Neural cell (in vitro differentiated cells): ENCODE measurements at regions not wholly inside any gene's neighbourhood (a gene's known extent, or its start where the extent isn't known, plus 50 kb on each side); places are given as distances from the start of the nearest gene placed in this dataset.

ENCODE experiments used
- H2AFZ ChIP-seq: fragments of 200-600, 300-800 bp; sonication (generic), shearing (Covaris generic); 2 replicates; pipeline ENCODE4 v1.6.0; 2014; ENCODE audit warnings: low read depth, mild to moderate bottlenecking, antibody characterized with exemption, low read length, moderate library complexity
- H3F3A ChIP-seq: fragments of 200-600 bp; shearing (Covaris generic); 2 replicates; pipeline ENCODE4 v1.6.1; 2016; ENCODE audit warnings: mild to moderate bottlenecking, moderate library complexity, mixed read lengths, antibody characterized with exemption, low read length; ENCODE audit not compliant: insufficient read depth, poor library complexity, severe bottlenecking
- H3K27ac ChIP-seq: fragments of 200-600, 300-800 bp; sonication (generic), shearing (Covaris generic); 2 replicates; pipeline ENCODE4 v1.5.1; 2014; ENCODE audit warnings: mild to moderate bottlenecking, low read length, moderate library complexity
- H3K27me3 ChIP-seq: fragments of 300-800, 200-600 bp; sonication (generic), shearing (Covaris generic); 2 replicates; pipeline ENCODE4 v1.6.0; 2014; ENCODE audit warnings: mild to moderate bottlenecking, low read depth, low read length, moderate library complexity; ENCODE audit not compliant: insufficient read depth
- H3K36me3 ChIP-seq: fragments of 300-800, 200-600 bp; sonication (generic), shearing (Covaris generic); 2 replicates; pipeline ENCODE4 v1.5.1; 2014; ENCODE audit warnings: mild to moderate bottlenecking, antibody characterized with exemption, low read length, moderate library complexity; ENCODE audit not compliant: insufficient read depth
- H3K4me2 ChIP-seq: fragments of 300-800, 200-600 bp; sonication (generic), shearing (Covaris generic); 2 replicates; pipeline ENCODE4 v1.6.0; 2014; ENCODE audit warnings: mild to moderate bottlenecking, low read length
- H3K4me3 ChIP-seq: fragments of 300-800, 200-600 bp; sonication (generic), shearing (Covaris generic); 2 replicates; pipeline ENCODE4 v1.5.1; 2014; ENCODE audit warnings: mild to moderate bottlenecking, low read length, moderate library complexity
- H3K79me2 ChIP-seq: fragments of 200-600 bp; shearing (Covaris generic); replicated peaks from 2 replicates; pipeline ENCODE4 v1.6.0; 2014; ENCODE audit warnings: mild to moderate bottlenecking, low read length, moderate library complexity; ENCODE audit not compliant: insufficient read depth
- H3K9ac ChIP-seq: fragments of 300-800, 200-600 bp; sonication (generic), shearing (Covaris generic); 2 replicates; pipeline ENCODE4 v1.6.1; 2016; ENCODE audit warnings: mild to moderate bottlenecking, low read length, mixed read lengths
- H3K9me2 ChIP-seq: fragments of 200-600 bp; shearing (Covaris generic); 2 replicates; pipeline ENCODE4 v1.6.1; 2016; ENCODE audit warnings: mild to moderate bottlenecking, low read length, mixed read lengths; ENCODE audit not compliant: insufficient read depth
- H3K9me3 ChIP-seq: fragments of 200-600, 300-800 bp; sonication (generic), shearing (Covaris generic); 2 replicates; pipeline ENCODE4 v1.6.1; 2016; ENCODE audit warnings: mild to moderate bottlenecking, mixed run types, low read length, moderate library complexity, mixed read lengths
- H4K20me1 ChIP-seq: fragments of 200-600 bp; shearing (Covaris generic); 2 replicates; pipeline ENCODE4 v1.6.1; 2016; ENCODE audit warnings: mild to moderate bottlenecking, mixed run types; ENCODE audit not compliant: insufficient read depth
- EP300 ChIP-seq: fragments of 450-650 bp; conservative IDR thresholded peaks from 2 replicates; pipeline ENCODE4 v1.6.1; 2014; ENCODE audit warnings: antibody characterized with exemption, mild to moderate bottlenecking, moderate library complexity; ENCODE audit not compliant: poor library complexity, severe bottlenecking
- EZH2 ChIP-seq: fragments of 200-600, 300-800 bp; shearing (Covaris generic), sonication (generic); IDR thresholded peaks from 2 replicates; pipeline ENCODE4 v1.6.1; 2014; ENCODE audit warnings: antibody characterized with exemption, low read length, borderline replicate concordance, mild to moderate bottlenecking; ENCODE audit not compliant: insufficient read depth, poor library complexity, severe bottlenecking
- MXI1 ChIP-seq: fragments of 450-650 bp; conservative IDR thresholded peaks from 2 replicates; pipeline ENCODE4 v1.6.1; 2014; ENCODE audit warnings: antibody characterized with exemption, mild to moderate bottlenecking; ENCODE audit not compliant: poor library complexity, severe bottlenecking
- POLR2AphosphoS5 ChIP-seq: IDR thresholded peaks from 2 replicates; pipeline ENCODE4 v1.6.1; 2012
- RAD21 ChIP-seq: fragments of 450-650 bp; conservative IDR thresholded peaks from 2 replicates; pipeline ENCODE4 v1.6.1; 2014; ENCODE audit warnings: antibody characterized with exemption, mild to moderate bottlenecking, moderate library complexity
- SMC3 ChIP-seq: fragments of 450-650 bp; conservative IDR thresholded peaks from 2 replicates; pipeline ENCODE4 v1.6.1; 2014; ENCODE audit warnings: antibody characterized with exemption, mild to moderate bottlenecking, moderate library complexity; ENCODE audit not compliant: poor library complexity
- TAF1 ChIP-seq: IDR thresholded peaks from 2 replicates; pipeline ENCODE4 v1.6.1; 2012; ENCODE audit warnings: low read depth
- TF ChIP-seq, protein P1 (sequence below): IDR thresholded peaks from 2 replicates; pipeline ENCODE4 v1.6.1; 2012; ENCODE audit warnings: borderline replicate concordance
- TF ChIP-seq, protein P2 (sequence below): fragments of 450-650 bp; IDR thresholded peaks from 2 replicates; pipeline ENCODE4 v1.5.1; 2014; ENCODE audit warnings: antibody characterized with exemption, mild to moderate bottlenecking, moderate library complexity; ENCODE audit not compliant: poor library complexity, severe bottlenecking

DNA sequence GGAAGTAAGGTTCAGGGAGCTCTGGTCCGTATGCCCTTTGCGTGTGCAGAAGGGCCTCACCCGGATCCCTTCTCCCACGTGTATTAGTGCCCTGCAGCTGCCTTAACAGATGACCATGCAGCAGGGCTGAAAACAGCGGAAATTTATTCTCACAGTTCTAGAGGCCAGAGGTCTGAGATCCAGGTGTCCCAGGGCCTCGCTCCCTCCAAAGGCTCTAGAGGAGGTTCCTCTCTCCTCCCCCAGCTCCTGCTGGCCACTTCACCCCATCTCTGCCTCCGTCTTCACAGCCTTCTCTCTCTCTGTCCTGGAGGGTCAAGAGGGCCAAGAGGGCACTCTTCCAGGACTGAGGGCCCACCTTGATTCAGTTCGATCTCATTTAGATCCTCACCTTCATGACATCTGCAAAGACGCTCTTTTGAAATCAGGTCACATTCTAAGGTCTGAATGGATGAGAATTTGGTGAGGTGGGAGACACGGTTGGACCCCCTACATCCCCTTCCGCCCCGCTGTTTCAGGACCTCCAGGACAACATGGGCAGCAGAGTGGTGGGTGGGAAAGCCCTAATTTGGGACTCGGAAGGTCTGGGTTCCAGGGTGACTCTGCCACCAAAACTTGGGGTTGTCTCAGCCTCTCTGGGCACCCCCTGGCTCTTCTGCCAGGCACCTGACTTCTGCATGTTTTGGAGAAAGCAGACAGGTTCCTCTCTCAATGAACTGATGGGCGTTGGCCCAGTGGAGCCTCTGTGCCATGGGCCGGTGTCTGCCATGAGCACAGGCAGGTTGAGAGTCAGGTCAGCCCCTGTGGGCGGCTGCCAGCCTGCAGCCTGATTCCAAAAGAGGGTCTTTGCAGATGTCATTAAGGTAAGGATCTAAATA lies 361.2 kb downstream of the SEC14L1 start:
- H3K9me3 ChIP-seq = no peaks in the 10 kb centered on the region
- H3K36me3 ChIP-seq = no peaks in the 10 kb centered on the region
- H4K20me1 ChIP-seq = no peaks in the 10 kb centered on the region
- no peak overlapping the region for H3K4me3 ChIP-seq
- no peak for TF ChIP-seq MXI1
- no peak for TF ChIP-seq EP300
- no peak for TF ChIP-seq RAD21
- TF ChIP-seq POLR2AphosphoS5 = no peak
- TF ChIP-seq EZH2 = no peak
- TF ChIP-seq, protein P1, sequence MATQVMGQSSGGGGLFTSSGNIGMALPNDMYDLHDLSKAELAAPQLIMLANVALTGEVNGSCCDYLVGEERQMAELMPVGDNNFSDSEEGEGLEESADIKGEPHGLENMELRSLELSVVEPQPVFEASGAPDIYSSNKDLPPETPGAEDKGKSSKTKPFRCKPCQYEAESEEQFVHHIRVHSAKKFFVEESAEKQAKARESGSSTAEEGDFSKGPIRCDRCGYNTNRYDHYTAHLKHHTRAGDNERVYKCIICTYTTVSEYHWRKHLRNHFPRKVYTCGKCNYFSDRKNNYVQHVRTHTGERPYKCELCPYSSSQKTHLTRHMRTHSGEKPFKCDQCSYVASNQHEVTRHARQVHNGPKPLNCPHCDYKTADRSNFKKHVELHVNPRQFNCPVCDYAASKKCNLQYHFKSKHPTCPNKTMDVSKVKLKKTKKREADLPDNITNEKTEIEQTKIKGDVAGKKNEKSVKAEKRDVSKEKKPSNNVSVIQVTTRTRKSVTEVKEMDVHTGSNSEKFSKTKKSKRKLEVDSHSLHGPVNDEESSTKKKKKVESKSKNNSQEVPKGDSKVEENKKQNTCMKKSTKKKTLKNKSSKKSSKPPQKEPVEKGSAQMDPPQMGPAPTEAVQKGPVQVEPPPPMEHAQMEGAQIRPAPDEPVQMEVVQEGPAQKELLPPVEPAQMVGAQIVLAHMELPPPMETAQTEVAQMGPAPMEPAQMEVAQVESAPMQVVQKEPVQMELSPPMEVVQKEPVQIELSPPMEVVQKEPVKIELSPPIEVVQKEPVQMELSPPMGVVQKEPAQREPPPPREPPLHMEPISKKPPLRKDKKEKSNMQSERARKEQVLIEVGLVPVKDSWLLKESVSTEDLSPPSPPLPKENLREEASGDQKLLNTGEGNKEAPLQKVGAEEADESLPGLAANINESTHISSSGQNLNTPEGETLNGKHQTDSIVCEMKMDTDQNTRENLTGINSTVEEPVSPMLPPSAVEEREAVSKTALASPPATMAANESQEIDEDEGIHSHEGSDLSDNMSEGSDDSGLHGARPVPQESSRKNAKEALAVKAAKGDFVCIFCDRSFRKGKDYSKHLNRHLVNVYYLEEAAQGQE = no peak
- TF ChIP-seq TAF1 = no peak
- H2AFZ ChIP-seq = no peak overlapping the region
- H3K27me3 ChIP-seq = no peaks in the 10 kb centered on the region
- no peak overlapping the region for H3K4me2 ChIP-seq
- H3K79me2 ChIP-seq = no peaks in the 10 kb centered on the region
- no peaks in the 10 kb centered on the region for H3F3A ChIP-seq
- no peak overlapping the region for H3K27ac ChIP-seq
- no peaks in the 10 kb centered on the region for H3K9me2 ChIP-seq
- H3K9ac ChIP-seq = no peak overlapping the region

DNA sequence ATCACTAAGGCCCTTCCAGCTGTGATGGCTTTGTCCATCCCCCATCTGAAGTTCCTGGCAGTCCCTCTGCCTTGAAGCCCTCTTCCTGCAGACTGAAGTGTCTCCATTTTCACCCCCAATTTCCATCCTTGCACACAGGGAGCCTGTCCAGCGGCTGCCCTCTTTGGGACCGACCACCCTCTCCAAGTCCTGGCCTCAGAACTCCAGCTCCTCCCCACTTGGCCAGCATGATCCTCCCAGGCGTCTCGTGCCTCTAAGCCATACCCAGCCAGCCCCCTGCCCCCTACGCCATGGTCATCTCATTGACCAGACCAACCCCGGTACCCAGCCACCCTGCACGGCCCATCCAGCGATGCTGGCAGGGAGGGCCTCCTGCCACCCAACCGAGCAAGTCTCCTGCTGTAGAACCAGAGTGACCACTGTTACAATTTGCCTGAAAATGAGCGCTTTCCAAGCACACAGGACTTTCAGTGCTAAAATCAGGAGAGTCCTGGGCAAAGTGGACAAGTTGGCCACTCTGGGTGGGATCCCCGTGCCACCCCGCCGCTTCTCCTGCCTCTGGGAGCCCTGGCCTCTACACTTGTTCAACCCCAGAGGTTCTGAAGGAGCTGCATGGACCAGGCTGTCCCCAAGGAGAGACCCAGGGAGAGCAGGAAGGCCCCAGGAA lies 362.0 kb downstream of the SEC14L1 start:
- TF ChIP-seq EZH2 (no peak), RAD21 (no peak), POLR2AphosphoS5 (no peak), EP300 (no peak), SMC3 (no peak), TAF1 (no peak), MXI1 (no peak)
- TF ChIP-seq, protein P1 = no peak
- TF ChIP-seq, protein P2, sequence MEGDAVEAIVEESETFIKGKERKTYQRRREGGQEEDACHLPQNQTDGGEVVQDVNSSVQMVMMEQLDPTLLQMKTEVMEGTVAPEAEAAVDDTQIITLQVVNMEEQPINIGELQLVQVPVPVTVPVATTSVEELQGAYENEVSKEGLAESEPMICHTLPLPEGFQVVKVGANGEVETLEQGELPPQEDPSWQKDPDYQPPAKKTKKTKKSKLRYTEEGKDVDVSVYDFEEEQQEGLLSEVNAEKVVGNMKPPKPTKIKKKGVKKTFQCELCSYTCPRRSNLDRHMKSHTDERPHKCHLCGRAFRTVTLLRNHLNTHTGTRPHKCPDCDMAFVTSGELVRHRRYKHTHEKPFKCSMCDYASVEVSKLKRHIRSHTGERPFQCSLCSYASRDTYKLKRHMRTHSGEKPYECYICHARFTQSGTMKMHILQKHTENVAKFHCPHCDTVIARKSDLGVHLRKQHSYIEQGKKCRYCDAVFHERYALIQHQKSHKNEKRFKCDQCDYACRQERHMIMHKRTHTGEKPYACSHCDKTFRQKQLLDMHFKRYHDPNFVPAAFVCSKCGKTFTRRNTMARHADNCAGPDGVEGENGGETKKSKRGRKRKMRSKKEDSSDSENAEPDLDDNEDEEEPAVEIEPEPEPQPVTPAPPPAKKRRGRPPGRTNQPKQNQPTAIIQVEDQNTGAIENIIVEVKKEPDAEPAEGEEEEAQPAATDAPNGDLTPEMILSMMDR = no peak
- Histone ChIP-seq H3K27ac (no peak overlapping the region), H3K9me2 (no peaks in the 10 kb centered on the region), H2AFZ (no peak overlapping the region), H3F3A (no peaks in the 10 kb centered on the region), H3K27me3 (no peaks in the 10 kb centered on the region), H3K9ac (no peak overlapping the region), H3K9me3 (no peaks in the 10 kb centered on the region), H3K4me3 (no peak overlapping the region), H4K20me1 (no peaks in the 10 kb centered on the region), H3K4me2 (no peak overlapping the region), H3K79me2 (no peaks in the 10 kb centered on the region), H3K36me3 (no peaks in the 10 kb centered on the region)
